GM23248 (cell line): ENCODE measurements at regions not wholly inside any gene's neighbourhood (a gene's known extent, or its start where the extent isn't known, plus 50 kb on each side); places are given as distances from the start of the nearest gene placed in this dataset.

Source experiments
- EZH2 ChIP-seq: fragments of 200-600 bp; sonication (generic); IDR thresholded peaks from 2 replicates; pipeline ENCODE4 v1.6.1; 2018; ENCODE audit warnings: antibody characterized with exemption, mild to moderate bottlenecking; ENCODE audit not compliant: insufficient read depth, poor library complexity, severe bottlenecking
- EZH2phosphoT487 ChIP-seq: fragments of 200-600 bp; sonication (generic); IDR thresholded peaks from 2 replicates; pipeline ENCODE4 v1.6.1; 2018; ENCODE audit warnings: antibody characterized with exemption, moderate library complexity, mild to moderate bottlenecking, low read depth; ENCODE audit not compliant: insufficient read depth

DNA sequence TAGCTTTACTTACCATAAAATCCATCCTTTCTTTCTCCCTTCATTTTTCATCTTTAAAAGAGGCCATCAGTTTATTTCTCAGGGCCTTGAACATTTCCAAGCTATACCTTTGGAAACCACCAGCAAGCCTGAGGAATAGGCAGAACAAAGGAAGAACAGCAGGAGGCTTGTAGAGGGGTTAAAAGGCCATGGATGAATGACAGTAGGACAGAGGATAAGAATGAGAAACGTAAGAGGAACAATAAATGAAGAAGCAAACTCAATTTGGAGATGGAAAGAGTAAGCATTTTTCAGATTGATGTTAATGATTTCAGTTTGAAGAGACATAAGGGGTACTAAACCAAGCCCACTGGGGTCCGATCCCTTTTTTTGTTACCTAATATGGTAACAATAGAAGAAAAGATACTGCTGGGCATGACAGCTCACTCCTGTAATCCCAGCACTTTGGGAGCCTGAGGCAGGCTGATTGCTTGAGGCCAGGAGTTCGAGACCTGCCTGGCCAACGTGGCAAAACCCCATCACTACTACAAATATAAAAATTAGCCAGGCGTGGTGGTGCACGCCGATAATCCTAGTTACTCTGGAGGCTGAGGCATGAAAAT lies 106.6 kb upstream of the NMUR2 start:
- TF ChIP-seq EZH2 (no peak), EZH2phosphoT487 (no peak)
